Mucosa of gallbladder (tissue), 1 donor: ENCODE measurements at regions not wholly inside any gene's neighbourhood (a gene's known extent, or its start where the extent isn't known, plus 50 kb on each side); places are given as distances from the start of the nearest gene placed in this dataset.

ENCODE experiments used
- DNase-seq: peaks from one replicate; pipeline ENCODE4 v3.0.0-alpha.2; 2020; ENCODE audit warnings: low spot score
- donor health status: DM: no; HTN: no; CAD: no.

DNA sequence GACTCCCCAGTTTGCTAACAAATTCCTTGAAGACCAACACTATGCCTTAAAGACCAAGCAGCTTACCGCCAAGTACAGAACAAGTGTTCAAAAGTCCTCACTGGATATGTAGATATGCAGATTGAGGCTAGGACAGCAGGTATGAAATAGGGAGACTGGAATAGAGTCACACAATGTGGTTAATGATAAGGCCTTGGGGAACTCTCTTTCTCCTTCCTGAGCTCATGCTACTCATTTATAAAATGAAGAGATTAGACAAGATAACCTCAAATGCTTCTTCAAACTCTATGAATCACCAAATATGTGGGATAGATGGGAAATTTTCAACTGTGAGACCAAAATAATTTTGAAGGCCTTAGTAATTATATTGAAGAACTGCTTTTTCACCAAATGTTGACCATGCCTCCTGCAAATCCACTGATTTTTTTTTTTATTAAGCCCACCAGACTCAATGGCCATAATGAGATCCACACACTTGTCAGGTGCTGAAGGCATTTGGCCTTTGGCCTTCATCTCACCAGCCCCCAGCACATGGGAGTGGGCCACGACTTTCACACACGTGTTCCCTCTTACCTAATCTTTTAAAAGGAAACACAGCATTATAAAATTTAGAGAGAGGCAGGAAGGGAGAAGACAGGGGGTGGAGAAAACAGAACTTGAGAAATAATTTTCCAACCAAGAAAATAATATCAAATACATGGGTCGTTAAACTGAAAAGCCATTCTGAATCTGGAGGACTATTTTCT lies 181.5 kb downstream of the EN1 start:
- no peak for DNase-seq

DNA sequence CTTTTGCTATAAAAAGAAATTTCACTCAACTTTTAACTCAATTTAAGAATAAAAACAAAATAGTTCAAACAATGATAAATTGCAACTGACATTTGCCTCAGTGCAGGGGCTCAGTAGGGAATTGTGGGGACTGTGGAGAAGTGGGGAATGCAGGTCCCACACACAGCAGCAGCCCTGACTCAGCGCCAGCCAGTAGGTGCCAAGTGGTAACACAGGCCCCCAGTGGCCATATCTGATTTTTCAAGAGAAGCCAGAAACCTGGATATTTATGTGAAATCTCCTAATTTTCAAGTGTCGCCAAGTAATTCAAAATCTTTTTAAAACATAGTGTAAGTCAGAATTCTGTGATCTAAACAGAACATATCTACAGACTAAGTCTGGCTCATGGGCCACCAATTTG lies 186.3 kb downstream of the EN1 start:
- DNase-seq: no peak

DNA sequence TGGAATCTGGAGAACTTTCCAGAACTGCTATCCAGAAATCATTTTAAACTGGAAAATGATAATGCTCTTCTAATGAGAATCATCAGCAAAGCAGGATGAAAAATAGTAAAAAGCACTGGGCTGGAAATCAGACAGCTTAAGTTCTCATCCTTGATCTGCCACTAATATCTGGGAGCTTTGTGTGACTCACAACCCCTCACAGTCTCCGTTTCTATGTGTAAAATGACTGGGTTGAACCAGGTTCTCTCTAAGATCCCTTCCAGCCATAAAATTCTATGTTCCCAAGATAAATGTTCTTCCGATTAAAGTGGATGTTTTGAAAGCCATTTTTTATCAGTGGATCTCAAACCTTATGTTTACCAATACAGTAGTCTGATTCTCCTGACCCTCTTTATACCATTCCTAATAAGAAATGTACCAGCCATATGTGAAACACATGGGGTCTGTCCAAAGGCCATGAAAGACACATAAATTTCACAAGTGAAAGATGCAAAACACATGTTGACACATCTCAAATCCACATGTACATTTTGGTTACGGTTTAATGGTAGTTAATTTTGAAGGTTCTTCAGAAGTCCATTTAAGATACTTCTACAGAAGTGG lies 188.8 kb downstream of the EN1 start:
- DNase-seq: no peak

DNA sequence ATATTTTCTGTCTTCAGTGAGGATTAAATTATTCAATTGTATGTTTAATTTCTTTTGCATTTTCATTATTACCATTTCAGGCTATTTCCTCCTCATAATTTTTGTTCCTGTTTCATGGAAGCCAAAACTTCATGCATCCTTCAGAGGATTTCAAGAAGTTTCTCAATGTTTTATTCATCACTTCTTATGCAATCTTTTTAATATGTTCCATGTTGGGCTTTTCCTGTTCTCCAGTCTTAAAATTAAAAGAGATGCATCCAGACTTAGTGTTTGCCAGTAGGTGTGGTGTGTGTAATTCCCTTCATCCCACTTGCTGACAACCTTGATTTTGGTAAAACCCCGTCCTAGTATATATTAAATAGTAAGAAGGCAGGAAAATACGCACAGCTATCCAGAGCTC lies 190.0 kb downstream of the EN1 start:
- no peak for DNase-seq

DNA sequence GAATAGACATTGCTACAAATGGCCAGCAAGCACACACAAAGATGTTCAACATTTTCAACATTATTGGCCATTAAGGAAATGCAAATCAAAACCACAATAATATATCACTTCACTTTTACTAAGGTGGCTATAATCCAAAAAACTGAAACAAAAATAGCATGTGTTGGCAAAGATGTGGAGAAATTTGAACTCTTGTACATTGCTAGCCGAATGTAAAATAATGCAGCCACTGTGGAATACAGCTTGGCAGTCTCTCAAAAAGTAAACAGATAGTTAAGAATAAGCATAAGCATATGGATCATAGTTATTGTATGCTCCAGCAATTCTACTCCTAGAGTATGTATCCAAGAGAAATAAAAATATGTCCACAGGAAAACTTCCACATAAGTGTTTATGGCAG lies 192.5 kb downstream of the EN1 start:
- DNase-seq: no peak

DNA sequence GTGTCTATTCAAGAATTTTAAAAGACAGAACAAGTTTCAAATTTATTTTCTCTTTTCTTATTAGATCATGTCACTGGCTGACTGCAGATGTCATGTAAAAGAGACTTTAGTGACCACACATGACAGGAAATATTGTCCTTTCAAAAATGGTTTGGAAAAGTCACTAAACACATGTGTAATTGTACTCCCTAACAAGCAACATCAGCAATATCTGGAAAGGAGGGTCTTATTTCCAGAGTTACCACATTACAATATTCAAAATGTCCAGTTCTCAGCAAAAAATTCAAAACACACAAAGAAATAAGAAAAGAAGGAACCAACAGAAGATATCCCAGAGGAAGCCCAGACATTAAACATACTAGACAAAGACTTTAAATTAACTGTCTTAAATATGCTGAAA lies 197.1 kb downstream of the EN1 start:
- DNase-seq: no peak

DNA sequence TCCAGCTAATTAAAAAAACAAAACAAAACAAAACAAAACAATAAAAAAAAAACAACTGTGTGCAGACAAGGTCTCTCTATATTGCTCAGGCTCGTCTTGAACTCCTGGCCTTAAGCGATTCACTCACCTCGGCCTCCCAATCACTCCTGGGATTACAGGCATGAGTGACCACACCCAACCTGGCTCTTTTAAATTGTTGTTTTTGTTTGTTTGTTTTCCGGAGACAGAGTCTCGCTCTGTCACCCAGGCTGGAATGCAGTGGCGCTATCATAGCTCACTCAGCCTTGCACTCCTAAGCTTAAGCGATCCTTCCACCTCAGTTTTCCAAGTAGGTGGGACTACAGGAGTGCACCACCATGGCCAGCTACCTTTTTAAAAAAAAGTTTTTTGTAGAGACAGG lies 201.6 kb downstream of the EN1 start:
- no peak for DNase-seq

DNA sequence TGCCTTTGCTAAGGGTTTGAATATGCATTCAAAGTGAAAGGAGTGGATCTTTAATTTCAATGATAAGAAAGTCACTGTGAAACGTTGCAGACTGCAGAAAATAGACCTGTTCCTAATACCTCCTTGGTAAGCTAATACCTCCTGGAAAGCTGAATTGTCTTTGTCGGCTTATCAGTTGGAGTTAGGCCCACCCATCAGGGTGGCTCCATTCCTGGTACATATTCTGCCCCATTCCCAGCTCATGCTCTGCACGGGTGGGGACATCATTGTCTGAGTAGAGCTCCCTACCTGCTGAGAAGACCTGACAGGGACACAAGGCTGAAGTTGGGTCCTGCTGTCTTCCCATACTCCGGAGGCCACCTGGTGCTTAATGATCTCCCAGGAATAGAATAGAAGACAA lies 203.3 kb downstream of the EN1 start:
- DNase-seq: no peak

DNA sequence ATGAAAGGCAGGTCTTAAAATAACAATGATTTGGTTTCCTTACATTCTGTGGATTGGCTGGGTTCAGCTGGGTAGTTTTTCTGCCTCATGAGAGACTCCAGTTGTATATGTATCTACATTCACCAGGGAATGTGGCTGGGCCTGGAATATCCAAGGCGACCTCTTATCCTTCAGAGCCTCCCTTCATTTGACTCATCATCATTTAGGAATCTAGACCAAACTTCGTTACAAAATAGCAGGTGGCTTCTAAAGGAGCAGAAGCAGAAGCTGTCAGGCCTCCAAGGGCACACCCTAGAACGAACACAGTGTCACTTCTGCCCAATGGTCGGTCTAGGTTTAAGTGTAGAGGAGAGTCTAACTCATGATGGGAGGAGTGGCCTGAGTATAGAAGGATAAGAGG lies 204.2 kb downstream of the EN1 start:
- DNase-seq: no peak

DNA sequence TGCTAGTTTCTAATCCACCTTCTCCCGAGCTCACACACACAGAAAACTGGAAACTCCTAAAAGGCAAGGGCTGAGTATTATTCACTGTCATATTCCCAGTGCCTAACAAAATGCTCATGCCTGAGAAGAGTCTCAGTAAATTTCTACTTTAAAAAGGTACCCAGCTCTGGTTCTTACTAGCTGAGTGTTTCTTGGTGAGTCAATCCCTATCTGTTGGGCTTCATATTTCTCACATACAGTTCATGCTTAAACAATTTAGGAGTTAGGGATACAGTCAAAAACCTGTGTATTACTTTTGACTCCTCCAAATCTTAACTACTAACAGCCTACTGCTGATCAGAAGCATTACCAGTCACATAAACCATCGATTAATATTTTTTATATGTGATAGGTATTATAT lies 204.9 kb downstream of the EN1 start:
- DNase-seq: no peak

DNA sequence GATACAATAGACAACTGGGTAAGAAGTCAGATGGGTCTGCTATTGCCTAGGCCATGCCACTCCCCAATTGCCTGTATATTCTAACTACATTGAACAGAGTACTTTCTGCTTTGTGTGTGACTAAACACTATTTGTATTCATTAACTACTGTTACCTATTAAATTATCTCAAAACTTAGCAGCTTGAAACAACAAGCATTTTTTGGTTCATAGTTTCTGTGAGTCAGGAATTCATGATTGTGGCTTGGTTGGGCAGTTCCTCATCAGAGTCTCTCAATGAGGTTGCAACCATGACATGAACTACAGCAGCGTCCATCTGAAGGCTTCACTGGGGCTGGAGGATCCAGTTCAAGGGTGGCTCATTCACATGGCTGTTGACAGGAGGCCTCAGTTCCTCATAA lies 205.7 kb downstream of the EN1 start:
- DNase-seq: no peak

DNA sequence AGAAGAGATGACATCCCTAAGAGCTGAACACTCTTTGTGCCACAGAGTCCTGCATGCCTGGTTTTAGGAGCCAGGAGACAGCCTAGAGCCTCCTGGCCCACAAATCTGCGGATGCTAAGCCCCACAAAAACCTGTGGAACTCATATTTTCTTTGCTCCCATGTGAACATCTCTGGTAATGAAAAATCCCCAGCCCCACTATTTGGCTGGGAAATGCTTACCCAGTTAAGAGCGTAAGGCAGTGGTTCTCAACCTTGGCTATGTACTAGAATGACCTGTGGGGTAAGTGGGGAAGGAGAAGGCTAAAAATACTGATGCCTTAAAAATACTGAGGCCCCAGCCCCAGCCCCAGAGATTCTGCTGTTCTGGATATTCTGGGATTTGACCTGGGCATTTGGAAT lies 208.1 kb downstream of the EN1 start:
- no peak for DNase-seq

DNA sequence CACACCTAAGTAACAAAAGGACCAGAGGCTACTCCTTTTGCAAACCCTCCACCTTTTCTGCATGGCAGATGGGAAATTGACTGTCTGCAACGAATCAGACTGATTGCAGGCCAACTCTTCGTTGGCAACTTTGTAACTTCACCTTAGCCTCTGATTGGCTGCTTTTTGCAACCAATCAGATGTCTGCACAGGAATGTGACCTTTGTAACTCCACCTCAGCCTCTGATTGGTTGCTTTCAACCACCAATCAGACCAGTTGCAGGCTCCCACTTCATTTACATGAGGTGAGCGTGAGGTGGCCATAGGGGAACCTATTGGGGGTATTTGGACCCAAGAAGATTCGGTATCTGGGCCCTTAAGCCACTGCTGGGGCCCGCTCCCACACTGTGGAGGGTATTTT lies 209.0 kb downstream of the EN1 start:
- DNase-seq: no peak

DNA sequence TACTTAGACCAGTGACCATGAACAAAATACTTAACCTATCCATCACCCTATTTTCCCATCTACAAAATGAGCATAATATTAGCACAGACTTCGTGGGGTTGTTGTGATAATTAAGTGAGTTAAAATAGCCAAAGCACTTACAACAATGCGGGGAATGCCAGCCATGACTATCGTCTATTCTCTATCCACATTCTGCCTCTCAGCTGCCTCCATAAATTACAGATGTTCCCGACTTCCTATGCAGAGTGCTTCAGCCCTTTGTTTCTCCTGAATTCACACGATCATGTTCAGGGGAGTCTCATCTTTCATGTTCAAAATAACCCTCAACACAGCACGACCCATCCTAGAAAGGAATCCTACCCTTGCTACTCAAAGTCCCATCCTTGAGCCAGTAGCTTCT lies 211.6 kb downstream of the EN1 start:
- no peak for DNase-seq

DNA sequence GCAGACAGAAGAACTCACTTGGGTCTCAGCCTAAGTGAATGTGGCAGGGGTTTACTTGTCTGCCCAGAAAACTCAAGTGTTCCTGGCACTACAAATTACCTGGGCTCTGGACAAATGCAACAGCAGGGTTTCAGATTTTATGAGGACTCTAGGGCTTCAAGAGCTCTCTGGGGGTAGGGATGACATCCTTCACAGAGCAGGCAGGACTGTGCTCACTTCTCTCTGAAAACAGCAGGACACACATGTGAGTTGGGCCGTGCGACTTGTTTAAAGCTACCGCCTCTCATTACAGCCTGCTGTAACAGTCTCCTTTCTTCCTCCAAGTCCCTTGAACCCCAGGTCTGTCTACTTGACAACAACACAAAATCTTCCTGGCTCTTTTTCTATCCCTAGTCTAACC lies 212.6 kb downstream of the EN1 start:
- DNase-seq: no peak

DNA sequence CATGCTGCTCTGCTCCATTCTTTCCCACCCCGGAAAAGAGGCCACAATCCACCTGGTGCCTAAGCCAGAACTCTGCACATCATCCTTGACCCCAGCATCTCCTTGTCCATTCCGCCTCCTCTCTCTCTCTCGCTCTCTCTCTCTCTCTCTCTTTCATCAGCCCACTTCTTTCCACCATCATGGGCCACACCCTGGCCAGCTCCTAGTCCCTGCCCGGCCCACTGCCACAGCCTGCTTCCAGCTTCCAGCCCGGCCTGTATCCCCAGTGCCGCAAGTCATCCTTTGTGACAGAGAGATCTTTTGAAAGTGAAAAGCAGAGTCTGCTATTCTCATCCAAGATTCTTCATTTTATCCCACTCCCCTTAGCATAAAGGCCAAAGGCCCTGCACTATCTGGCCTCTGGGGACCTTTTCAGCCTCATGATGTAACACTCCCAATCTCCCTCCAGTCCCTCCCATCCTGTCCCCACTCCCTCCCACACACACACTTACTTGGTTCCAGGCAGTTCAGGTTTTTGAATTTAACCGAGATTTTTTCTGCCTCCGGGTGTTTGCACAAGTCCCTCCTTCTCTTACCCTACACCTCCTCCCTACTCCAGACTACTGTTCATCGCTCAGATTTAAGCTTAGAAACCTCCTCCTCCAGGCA lies 214.0 kb downstream of the EN1 start:
- DNase-seq: no peak

DNA sequence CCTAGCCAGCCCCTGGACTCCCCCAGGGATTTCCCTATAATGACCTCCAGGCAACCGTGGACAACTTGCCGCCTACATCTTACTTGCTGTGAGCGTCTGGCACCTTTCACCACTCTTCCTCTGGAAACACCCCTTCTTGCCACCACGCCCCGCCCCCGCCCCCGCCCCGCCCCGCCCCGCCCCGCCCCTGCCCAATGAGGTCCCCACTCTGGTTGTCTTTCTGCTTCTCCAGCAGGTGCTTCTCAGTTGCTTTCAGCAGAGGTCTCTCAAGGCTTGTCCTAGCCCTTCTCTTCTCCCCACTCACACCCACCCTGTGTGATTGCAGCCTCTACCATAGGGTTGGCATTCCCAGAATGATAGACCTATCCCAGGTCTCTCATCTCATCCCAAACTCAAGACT lies 214.5 kb downstream of the EN1 start:
- no peak for DNase-seq

DNA sequence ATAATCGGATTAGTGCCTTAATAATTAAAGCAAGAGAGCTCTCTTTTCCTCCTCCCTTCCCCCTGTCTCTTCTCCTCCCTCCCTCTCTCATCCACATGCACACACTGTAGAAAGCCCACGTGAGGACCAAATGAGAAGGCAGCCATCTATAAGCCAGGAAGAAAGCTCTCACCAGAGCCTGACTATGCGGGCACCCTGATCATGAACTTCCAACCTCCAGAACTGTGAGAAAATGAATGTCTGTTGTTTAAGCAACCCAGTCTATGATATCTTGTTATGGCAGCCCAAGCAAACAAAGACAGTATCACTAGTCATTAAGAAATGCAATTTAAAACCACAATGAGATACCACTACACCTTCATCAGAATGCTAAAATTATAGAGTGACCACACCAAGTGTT lies 220.3 kb downstream of the EN1 start:
- no peak for DNase-seq

DNA sequence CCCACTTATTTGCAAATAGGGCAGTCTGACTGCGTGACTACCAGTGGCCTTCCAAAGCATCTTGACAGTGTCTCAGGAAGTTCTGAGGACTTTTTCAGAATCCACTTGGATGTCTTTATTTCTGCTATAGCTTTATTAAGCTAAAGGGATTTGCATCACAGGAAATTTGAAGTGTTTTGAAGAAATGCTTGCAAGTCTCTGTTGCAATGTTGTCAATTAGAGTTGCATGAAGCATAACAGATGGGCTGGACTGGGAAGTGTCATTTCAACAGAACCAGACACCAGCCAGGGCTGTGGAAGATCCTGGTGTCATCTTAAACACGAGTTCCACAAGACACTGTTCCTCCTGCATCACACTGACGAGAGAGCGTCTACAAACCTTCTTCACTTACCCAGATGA lies 224.5 kb downstream of the EN1 start:
- no peak for DNase-seq

DNA sequence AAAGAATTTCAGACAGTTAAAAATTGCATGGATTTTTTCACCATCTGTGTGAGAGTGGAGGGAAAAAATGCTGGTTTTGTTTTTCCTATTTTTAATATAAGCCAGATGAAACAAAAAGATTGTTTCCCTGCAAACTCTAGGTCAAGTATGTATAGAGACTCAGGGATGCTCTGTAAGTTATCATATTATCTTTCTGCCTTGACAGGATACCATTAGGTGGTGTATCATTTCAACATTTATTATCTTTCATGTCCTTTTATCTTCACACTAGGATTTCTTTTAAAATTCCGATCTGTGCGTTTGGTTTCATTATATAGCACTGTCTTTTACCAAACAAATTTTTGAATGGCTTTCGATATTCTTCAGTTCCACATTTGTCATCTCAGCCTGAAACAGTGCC lies 225.3 kb downstream of the EN1 start:
- no peak for DNase-seq

DNA sequence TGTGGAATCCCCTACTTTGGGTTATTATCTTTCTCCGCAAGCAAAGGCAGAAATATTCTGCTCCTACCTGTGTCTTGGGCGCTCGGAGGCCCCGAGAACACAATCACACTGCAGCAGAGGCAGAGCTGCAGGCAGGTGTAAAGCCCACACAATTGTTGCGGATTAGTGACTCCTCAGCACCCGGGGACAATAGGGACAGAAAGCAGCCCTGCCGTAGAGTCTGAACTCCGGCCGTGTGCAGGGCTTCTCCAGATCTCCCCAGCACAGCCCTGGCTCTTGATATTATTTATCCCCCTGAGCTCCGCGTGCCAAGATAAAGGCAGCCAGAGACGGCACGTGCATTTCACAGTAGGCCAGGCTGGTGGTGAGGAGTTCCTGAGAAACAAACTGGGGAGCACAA lies 229.2 kb downstream of the EN1 start:
- DNase-seq: no peak

DNA sequence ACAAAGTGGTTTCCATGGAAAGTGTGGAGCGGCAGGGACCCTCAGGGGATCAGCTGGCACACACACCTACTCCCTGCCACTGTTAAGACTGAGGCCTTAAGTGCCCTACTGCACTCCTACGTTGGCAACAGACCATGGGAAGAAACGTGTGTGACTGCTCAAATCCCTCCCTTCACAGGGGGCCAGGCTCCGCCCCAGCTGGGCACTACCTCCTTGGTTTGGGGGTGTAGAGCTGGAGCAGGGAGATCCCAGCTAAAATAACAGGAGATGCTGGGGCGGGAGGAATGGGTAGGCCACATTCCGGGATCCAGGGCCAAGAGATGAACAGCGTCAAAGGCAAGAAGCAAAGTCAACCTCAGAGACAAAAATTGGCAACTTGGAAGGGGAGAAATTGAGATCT lies 231.0 kb downstream of the EN1 start:
- no peak for DNase-seq

DNA sequence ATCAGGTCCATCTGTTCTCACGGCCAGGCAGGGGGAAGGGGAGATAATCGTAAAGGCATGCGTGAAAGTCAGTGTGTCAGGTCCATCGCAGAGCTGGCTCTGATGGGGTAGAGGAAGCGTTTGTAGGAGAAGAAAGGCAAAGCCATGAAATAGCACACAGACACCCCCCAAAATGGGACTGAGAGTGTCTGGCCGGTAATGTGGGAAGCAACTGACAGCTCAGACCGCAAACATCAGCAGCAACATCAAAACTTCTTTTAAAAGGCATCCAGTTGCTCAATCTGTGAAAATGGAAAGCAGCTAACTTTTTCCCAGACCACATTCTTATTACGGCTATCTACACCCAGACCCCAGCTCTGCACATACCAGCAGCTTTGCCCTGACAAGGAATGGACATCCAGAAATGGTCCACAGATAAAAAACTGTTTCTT lies 232.6 kb downstream of the EN1 start:
- no peak for DNase-seq

DNA sequence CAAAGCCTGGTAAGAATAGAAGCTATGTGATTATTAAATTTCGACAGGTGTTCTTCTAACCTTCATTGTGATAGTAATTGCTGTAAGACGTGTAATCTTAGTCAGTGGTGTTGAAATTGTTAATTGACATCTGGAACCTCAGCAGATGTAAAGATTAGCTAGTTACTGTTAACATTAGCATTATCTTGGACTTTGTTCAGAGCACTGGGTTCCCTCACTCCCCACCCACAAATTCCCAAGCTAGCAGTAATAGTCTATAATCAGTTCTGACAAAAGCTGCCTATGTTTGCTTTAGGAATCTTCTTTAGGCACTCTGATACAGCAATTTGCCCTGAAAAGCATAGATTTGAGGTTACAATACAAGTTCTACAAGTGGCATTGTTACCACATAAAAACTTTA lies 233.7 kb downstream of the EN1 start:
- peak; percentile 39 for DNase-seq
